ENCODE measurements at regions not wholly inside any gene's neighbourhood (a gene's known extent, or its start where the extent isn't known, plus 50 kb on each side); places are given as distances from the start of the nearest gene placed in this dataset.
"Not testable (repeated sequence)": the region's sequence is repeated elsewhere in the genome, so short reads cannot be mapped to it uniquely, and the experiment has no call there.

GRCh38 chr1:244334842-244335241 lies 116.9 kb downstream of the ADSS2 start:
- intact Hi-C loops (cut with micrococcal nuclease; ENCODE audit: unreplicated experiment); H3K27me3 ChIP-seq (ENCODE audit: control insufficient read depth, insufficient read depth, low read length); ATAC-seq; POLR2A ChIA-PET; CTCF ChIA-PET; H3K4me1 ChIP-seq (ENCODE audit: control insufficient read depth, insufficient read depth, low read length); H3K4me3 ChIP-seq (ENCODE audit: low read depth in 2 of 2, low read length in 2 of 2); H3K36me3 ChIP-seq (ENCODE audit: control insufficient read depth, insufficient read depth, low read length); in situ Hi-C loops (cut with HindIII; ENCODE audit: low pct_unique_long_range_greater_than_20kb, low sequenced_read_pairs); H3K27ac ChIP-seq (ENCODE audit: low read length); H3K9me3 ChIP-seq (ENCODE audit: control insufficient read depth, insufficient read depth, low read depth, low read length); BruUV-seq (replicated peaks); DNase-seq (ENCODE audit: low read depth, low spot score): not testable (repeated sequence)

GRCh38 chr1:244335456-244335855 lies 116.3 kb downstream of the ADSS2 start:
- no peaks in the 10 kb centered on the region for H3K4me1 ChIP-seq (ENCODE audit: control insufficient read depth, insufficient read depth, low read length)
- ATAC-seq (no peak), DNase-seq (ENCODE audit: low read depth, low spot score) (no peak)
- no peaks in the 10 kb centered on the region for H3K27me3 ChIP-seq (ENCODE audit: control insufficient read depth, insufficient read depth, low read length)
- intact Hi-C loops (cut with micrococcal nuclease; ENCODE audit: unreplicated experiment) (no loop called here), in situ Hi-C loops (cut with HindIII; ENCODE audit: low pct_unique_long_range_greater_than_20kb, low sequenced_read_pairs) (no loop called here)
- no peak overlapping the region for H3K27ac ChIP-seq (ENCODE audit: low read length)
- no peaks in the 10 kb centered on the region for H3K9me3 ChIP-seq (ENCODE audit: control insufficient read depth, insufficient read depth, low read depth, low read length)
- H3K36me3 ChIP-seq (ENCODE audit: control insufficient read depth, insufficient read depth, low read length), result no peaks in the 10 kb centered on the region
- TF ChIP-seq CTCF (IDR thresholded peaks at IDR 0.05) (no peak), SIN3A (IDR thresholded peaks at IDR 0.05; ENCODE audit: borderline replicate concordance, insufficient read depth, low read depth, low read length) (no peak), POLR2AphosphoS5 (IDR thresholded peaks at IDR 0.05; ENCODE audit: low read depth, low read length) (no peak), REST (IDR thresholded peaks at IDR 0.05; ENCODE audit: insufficient read depth in 1 of 2, low read depth in 2 of 2, low read length in 1 of 2) (no peak), TCF7L2 (IDR thresholded peaks at IDR 0.05; ENCODE audit: low read depth, low read length) (no peak)
- CTCF ChIA-PET, result no interaction called here
- H3K4me3 ChIP-seq (ENCODE audit: low read depth in 2 of 2, low read length in 2 of 2), result no peak overlapping the region
- POLR2A ChIA-PET, result no interaction called here
- BruUV-seq (replicated peaks), result no TSS peak

- POLR2A ChIA-PET, result no interaction called here
- H3K4me3 ChIP-seq (ENCODE audit: low read depth in 2 of 2, low read length in 2 of 2), result no peak overlapping the region
- BruUV-seq (replicated peaks), result no TSS peak
- in situ Hi-C loops (cut with HindIII; ENCODE audit: low pct_unique_long_range_greater_than_20kb, low sequenced_read_pairs), result no loop called here
- no peaks in the 10 kb centered on the region for H3K36me3 ChIP-seq (ENCODE audit: control insufficient read depth, insufficient read depth, low read length)
- no peak overlapping the region for H3K27ac ChIP-seq (ENCODE audit: low read length)
- intact Hi-C loops (cut with micrococcal nuclease; ENCODE audit: unreplicated experiment), result no loop called here
- CTCF ChIA-PET, result no interaction called here
- no peaks in the 10 kb centered on the region for H3K4me1 ChIP-seq (ENCODE audit: control insufficient read depth, insufficient read depth, low read length)
- ATAC-seq (no peak), DNase-seq (ENCODE audit: low read depth, low spot score) (no peak)
- TF ChIP-seq REST (IDR thresholded peaks at IDR 0.05; ENCODE audit: insufficient read depth in 1 of 2, low read depth in 2 of 2, low read length in 1 of 2) (no peak), CTCF (IDR thresholded peaks at IDR 0.05) (no peak), POLR2AphosphoS5 (IDR thresholded peaks at IDR 0.05; ENCODE audit: low read depth, low read length) (no peak), TCF7L2 (IDR thresholded peaks at IDR 0.05; ENCODE audit: low read depth, low read length) (no peak), SIN3A (IDR thresholded peaks at IDR 0.05; ENCODE audit: borderline replicate concordance, insufficient read depth, low read depth, low read length) (no peak)
- H3K27me3 ChIP-seq (ENCODE audit: control insufficient read depth, insufficient read depth, low read length), result no peaks in the 10 kb centered on the region
- H3K9me3 ChIP-seq (ENCODE audit: control insufficient read depth, insufficient read depth, low read depth, low read length), result no peaks in the 10 kb centered on the region
Measured at GRCh38 chr1:244336232-244336899, 115.3 kb downstream of the ADSS2 start.

All from Panc1 (cell line).